ENCODE measurements at regions not wholly inside any gene's neighbourhood (a gene's known extent, or its start where the extent isn't known, plus 50 kb on each side); places are given as distances from the start of the nearest gene placed in this dataset.

DNA sequence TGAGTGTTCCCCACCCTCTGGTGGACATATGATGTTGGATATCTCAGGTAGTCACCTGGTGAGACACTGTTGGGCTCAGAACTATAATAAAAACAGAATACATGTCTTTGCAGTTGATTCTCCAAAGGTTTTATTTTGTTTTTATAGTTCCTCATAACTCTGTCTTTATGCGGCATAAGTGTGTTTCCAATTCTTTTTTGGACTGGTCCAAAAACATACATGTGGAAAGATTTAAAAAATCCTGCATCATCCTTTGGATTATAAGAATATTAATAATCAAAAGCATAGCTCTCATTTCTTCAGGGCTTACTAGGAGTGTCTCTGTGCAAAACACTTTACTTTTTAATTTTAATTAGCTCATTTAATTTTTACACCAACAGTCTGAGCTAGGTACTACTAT, 71.0 kb upstream of the ANKRD34C start:
- TF ChIP-seq, protein P1, sequence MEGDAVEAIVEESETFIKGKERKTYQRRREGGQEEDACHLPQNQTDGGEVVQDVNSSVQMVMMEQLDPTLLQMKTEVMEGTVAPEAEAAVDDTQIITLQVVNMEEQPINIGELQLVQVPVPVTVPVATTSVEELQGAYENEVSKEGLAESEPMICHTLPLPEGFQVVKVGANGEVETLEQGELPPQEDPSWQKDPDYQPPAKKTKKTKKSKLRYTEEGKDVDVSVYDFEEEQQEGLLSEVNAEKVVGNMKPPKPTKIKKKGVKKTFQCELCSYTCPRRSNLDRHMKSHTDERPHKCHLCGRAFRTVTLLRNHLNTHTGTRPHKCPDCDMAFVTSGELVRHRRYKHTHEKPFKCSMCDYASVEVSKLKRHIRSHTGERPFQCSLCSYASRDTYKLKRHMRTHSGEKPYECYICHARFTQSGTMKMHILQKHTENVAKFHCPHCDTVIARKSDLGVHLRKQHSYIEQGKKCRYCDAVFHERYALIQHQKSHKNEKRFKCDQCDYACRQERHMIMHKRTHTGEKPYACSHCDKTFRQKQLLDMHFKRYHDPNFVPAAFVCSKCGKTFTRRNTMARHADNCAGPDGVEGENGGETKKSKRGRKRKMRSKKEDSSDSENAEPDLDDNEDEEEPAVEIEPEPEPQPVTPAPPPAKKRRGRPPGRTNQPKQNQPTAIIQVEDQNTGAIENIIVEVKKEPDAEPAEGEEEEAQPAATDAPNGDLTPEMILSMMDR (IDR thresholded peaks at IDR 0.05), result no peak
- TF ChIP-seq, protein P2, sequence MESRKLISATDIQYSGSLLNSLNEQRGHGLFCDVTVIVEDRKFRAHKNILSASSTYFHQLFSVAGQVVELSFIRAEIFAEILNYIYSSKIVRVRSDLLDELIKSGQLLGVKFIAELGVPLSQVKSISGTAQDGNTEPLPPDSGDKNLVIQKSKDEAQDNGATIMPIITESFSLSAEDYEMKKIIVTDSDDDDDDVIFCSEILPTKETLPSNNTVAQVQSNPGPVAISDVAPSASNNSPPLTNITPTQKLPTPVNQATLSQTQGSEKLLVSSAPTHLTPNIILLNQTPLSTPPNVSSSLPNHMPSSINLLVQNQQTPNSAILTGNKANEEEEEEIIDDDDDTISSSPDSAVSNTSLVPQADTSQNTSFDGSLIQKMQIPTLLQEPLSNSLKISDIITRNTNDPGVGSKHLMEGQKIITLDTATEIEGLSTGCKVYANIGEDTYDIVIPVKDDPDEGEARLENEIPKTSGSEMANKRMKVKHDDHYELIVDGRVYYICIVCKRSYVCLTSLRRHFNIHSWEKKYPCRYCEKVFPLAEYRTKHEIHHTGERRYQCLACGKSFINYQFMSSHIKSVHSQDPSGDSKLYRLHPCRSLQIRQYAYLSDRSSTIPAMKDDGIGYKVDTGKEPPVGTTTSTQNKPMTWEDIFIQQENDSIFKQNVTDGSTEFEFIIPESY (IDR thresholded peaks at IDR 0.05; ENCODE audit: borderline replicate concordance, low read depth), result no peak
- TF ChIP-seq JUND (IDR thresholded peaks at IDR 0.05) (no peak), GABPA (IDR thresholded peaks at IDR 0.05; ENCODE audit: low read depth) (no peak), RXRA (IDR thresholded peaks at IDR 0.05; ENCODE audit: borderline replicate concordance, low read depth) (no peak), POLR2AphosphoS5 (IDR thresholded peaks at IDR 0.05; ENCODE audit: low read depth, low read length) (no peak), RAD21 (IDR thresholded peaks at IDR 0.05; ENCODE audit: low read length) (no peak), MXI1 (IDR thresholded peaks at IDR 0.05; ENCODE audit: low read depth, low read length) (no peak), RFX5 (IDR thresholded peaks at IDR 0.05; ENCODE audit: low read length) (no peak), TAF1 (IDR thresholded peaks at IDR 0.05; ENCODE audit: borderline replicate concordance, low read depth, low read length) (no peak), EZH2phosphoT487 (IDR thresholded peaks at IDR 0.05; ENCODE audit: borderline replicate concordance, low read depth) (no peak), RCOR1 (IDR thresholded peaks at IDR 0.05; ENCODE audit: low read length) (no peak)
- TF ChIP-seq, protein P3, sequence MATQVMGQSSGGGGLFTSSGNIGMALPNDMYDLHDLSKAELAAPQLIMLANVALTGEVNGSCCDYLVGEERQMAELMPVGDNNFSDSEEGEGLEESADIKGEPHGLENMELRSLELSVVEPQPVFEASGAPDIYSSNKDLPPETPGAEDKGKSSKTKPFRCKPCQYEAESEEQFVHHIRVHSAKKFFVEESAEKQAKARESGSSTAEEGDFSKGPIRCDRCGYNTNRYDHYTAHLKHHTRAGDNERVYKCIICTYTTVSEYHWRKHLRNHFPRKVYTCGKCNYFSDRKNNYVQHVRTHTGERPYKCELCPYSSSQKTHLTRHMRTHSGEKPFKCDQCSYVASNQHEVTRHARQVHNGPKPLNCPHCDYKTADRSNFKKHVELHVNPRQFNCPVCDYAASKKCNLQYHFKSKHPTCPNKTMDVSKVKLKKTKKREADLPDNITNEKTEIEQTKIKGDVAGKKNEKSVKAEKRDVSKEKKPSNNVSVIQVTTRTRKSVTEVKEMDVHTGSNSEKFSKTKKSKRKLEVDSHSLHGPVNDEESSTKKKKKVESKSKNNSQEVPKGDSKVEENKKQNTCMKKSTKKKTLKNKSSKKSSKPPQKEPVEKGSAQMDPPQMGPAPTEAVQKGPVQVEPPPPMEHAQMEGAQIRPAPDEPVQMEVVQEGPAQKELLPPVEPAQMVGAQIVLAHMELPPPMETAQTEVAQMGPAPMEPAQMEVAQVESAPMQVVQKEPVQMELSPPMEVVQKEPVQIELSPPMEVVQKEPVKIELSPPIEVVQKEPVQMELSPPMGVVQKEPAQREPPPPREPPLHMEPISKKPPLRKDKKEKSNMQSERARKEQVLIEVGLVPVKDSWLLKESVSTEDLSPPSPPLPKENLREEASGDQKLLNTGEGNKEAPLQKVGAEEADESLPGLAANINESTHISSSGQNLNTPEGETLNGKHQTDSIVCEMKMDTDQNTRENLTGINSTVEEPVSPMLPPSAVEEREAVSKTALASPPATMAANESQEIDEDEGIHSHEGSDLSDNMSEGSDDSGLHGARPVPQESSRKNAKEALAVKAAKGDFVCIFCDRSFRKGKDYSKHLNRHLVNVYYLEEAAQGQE (IDR thresholded peaks at IDR 0.05; ENCODE audit: low read depth, low read length), result no peak
- TF ChIP-seq, protein P4, sequence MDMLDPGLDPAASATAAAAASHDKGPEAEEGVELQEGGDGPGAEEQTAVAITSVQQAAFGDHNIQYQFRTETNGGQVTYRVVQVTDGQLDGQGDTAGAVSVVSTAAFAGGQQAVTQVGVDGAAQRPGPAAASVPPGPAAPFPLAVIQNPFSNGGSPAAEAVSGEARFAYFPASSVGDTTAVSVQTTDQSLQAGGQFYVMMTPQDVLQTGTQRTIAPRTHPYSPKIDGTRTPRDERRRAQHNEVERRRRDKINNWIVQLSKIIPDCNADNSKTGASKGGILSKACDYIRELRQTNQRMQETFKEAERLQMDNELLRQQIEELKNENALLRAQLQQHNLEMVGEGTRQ (IDR thresholded peaks at IDR 0.05; ENCODE audit: borderline replicate concordance, low read depth, low read length), result no peak
